Sigmoid colon (tissue), 4 donors: ENCODE measurements at regions not wholly inside any gene's neighbourhood (a gene's known extent, or its start where the extent isn't known, plus 50 kb on each side); places are given as distances from the start of the nearest gene placed in this dataset.

Source experiments
- CTCF ChIP-seq, 4 experiments: fragments of 450-650 bp in 3 of 4; fragments of 200-600 bp in 1 of 4; IDR thresholded peaks; one replicate each; pipeline ENCODE4 v1.5.1; 2016 to 2019; ENCODE audit warnings: antibody characterized with exemption in 4 of 4, mild to moderate bottlenecking in 3 of 4, moderate library complexity in 2 of 4
- POLR2A ChIP-seq, 2 donors: fragments of 450-650 bp; IDR thresholded peaks; one replicate each; pipeline ENCODE4 v1.6.1; 2016; ENCODE audit warnings: antibody characterized with exemption in 2 of 2, mild to moderate bottlenecking in 2 of 2, moderate library complexity in 2 of 2
- POLR2AphosphoS5 ChIP-seq, 4 donors: sonication (generic); formaldehyde crosslinking; IDR thresholded peaks; one replicate each; pipeline ENCODE4 v1.6.1; 2017; ENCODE audit warnings: antibody characterized with exemption in 4 of 4

DNA sequence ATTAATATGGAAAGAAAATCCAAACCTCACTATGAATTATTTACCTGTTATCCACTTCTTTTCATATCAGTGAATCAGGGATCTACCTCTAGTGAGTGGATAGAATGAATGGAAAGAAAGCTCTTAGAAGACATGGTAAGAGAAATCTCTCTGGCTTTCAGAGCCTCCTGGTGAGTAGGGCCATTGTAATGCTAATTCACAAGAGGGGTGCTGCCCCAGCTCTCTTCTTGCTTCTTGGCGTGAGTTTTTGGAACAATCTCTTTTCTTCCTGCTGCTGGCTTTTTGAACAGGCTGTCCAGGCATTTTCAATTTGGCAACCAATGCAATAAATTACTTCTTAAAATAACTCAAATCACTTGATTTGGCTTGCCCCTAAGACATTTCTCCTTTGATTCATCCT is 49.9 kb upstream of the KCNN2 start:
- TF ChIP-seq CTCF (IDR thresholded peaks at IDR 0.05) (no peak), POLR2A (IDR thresholded peaks at IDR 0.05) (no peak), POLR2AphosphoS5 (IDR thresholded peaks at IDR 0.05) (no peak)
